Caki2 (cell line): ENCODE measurements at regions not wholly inside any gene's neighbourhood (a gene's known extent, or its start where the extent isn't known, plus 50 kb on each side); places are given as distances from the start of the nearest gene placed in this dataset.

Source experiments
- DNase-seq: peaks from one replicate; pipeline ENCODE4 v3.0.0-alpha.2; 2015; ENCODE audit warnings: low read depth
- in situ Hi-C: cut with HindIII; loops from 2 replicates; pipeline ENCODE4 v1.10.0; 2016; ENCODE audit warnings: low sequenced_read_pairs, low pct_unique_long_range_greater_than_20kb, mixed read lengths

DNA sequence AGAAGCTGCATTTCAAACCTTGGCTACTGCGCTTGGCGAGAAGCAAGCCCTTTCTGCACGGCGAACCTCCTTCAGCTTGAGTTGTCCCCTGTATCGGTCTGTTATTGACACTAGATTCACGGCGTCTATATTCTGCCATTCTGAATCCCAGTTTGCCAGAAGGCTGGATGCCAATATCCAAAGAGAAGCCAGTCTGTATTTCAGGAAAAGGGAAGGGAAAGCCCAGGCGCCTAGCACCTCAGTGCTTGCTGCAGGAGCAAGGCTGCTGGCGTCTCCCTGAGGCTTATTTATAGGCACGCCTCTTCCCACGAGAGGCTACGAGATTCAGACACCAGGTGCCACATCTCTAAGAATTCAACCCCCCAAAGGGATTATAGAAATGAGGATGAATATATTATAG lies 89.6 kb upstream of the CDH4 start:
- DNase-seq, result no peak
- in situ Hi-C loops, result no loop called here

DNA sequence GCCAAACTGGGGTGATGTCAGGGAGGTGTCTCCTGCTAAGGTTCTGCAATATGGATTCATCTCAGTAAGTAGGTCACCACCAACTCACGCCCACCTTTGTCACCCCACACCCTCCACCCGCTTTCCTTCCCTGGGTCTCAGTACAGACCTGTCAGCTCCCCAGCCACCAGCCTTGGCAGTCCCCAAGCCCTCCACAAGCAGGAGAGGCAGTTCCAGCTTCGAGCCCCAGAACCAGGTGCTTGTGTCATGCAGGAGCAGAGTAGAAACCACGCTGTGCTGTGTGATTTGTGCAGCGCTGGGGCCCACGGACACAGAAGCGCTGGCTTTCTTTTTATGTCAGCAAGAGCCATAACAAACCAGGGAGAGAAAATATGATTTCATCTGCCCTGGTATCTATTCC lies 89.0 kb upstream of the CDH4 start:
- no peak for DNase-seq
- in situ Hi-C loops, result no loop called here

DNA sequence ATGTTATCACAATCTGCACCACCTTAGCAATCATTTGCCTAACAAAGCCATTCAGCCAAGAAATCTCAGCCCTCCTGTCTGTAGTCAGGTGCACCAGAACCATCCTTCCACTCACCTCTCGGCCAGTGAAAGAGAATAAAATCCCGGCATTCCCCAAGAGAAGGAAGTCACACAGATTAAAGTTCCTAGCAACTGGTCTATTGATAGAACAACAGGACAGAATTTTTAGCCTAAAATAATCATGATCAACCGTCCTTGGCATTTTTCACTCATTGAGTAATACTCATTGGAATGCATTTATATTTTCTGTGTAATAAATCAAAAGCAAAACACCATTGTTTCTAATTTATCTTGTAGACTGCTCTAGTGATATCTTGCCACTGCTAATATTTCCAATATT lies 85.7 kb upstream of the CDH4 start:
- DNase-seq, result peak; percentile 74
- in situ Hi-C loops, result no loop called here

DNA sequence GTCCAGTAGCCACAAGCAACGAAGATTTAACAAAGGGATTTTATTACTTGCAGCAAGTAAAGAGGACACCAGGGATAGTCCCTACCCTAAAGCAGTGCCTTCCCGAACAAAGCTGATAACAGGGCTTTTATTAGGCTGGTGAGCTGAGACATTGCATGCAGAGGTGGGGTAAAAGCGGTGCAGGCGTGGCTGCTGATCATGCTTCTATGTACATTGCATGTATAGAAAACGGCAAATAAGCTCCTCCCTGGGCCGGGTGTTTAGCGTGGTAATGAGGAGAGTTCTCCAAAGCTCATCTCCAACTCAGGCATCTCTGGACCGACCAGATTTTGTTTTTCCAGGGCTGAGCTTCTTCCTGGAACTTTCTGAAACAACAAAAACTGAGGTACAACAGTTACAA lies 83.5 kb upstream of the CDH4 start:
- in situ Hi-C loops, result no loop called here
- DNase-seq, result no peak

DNA sequence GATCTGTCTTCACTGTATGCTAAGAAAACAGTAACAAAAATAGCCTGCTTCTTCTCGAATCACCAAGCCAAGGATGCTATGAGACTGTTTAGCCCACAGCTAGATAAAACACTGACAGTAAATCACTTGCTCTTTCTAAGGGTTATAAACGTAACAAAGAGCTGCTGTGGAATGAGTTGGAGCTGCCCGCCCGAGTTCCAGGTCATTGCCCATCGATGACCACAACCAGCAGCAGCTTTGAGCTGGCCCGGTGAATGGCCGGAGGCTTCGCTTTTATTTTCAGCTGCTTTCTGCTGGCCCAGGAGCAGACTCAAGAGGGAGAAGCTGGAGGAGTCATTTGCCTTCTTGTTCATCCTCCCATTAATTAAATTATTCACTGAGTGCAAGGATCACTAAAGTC lies 82.2 kb upstream of the CDH4 start:
- peak; percentile 86 for DNase-seq
- in situ Hi-C loops, result no loop called here

DNA sequence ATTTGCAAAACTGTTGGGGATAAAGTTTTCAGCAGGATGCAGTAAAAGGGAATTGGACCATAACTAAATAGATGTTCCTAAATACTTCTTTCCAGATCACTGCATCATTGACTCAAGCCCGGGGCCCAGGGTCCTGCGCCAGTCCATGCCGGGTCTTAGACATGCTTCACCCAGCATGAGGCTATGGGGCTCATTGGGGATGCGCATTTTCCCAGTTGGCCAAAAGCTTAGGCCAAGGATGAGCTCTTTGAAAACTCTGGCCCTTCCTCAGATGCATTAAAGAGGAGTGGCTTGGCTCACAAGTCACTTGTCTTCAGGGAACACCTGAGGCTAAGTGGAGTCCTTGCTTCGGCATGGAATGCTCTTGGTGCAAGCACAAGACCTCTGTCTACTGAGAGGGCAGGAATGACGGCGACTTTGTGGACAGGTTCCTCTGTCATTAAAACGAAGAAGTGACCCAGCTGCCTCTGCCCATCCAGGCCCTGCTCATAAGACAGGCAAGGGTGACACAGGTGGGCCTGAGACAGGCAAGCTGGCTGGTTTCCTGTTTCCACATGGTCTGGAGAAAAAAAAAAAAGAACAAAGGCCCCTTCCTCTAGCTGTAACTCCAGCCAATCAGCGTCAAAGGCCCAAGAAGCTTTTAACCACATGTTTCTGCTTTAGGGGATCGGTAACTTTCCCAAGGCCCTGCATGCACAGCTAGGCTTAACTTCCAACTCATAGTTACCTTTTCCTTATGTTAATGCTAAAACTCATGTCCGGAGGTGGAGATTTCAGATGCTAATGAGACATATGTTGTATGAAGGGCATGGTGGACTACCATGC lies 81.4 kb upstream of the CDH4 start:
- DNase-seq, result peak; percentile 74
- in situ Hi-C loops, result no loop called here

DNA sequence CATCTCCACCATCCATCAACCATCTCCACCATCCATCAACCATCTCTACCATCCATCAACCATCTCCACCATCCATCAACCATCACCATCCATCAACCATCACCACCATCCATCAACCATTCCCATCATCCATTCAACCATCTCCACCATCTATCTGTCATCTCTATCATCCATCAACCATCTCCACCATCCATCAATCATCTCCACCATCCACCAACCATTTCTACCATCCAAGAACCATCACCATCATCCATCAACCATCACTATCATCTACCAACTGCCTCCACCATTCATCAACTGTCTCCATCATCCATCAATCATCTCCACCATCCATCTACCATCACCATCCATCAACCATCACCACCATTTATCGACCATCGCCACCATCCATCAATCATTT lies 78.8 kb upstream of the CDH4 start:
- no peak for DNase-seq
- in situ Hi-C loops, result no loop called here

DNA sequence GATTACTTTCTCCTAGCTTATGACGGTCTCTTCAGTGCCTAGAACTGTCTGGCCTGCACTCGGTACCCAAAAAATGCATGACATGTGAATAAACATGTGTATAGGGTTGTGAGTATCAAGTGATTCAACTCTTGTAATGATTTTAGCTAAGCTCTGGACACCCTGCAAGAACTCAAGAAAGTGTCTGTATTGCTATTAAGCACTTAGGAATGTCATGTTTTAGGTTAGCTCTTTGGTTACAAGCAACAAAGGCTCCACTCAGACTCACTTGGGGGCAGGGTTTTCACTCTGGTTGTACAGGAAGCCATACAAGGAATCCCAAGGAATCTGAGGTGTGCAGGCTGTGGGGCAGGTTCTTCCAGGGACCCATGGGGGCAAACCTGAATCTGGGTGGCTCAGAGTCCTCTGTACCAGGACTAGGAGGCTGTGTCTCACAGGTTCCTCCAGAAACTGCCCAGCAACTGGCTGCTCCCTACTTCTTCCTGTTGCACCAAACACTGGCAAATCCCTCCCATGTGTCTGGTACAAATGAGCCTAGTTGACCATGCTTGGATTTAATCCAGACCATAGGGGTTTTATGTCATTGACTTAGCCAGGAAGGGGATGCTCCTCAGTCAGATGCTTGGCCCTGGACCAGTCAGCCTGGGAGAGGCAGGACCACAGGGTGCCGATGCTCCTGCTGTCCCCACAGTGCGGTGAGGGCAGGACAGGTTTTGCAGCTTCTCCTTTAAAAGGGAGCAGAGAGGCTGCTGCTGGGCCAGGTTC lies 77.9 kb upstream of the CDH4 start:
- in situ Hi-C loops, result no loop called here
- no peak for DNase-seq

DNA sequence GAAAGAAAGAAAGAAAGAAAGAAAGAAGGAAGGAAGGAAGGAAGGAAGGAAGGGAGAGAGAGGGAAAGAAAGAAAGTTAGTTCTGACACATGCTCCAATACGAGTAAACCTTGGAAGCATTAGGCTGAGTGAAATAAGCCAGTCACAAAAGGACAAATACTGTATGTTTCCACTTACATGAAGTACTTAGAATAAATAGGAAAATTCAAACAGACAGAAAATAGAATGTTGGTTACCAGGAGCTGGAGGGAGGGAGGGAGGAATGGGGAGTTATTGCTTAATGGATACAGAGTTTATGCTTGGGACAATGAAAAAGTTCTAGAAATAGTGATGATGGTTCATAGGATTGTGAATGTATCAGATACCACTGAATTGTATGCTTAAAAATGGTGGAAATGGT lies 75.2 kb upstream of the CDH4 start:
- DNase-seq, result no peak
- in situ Hi-C loops, result no loop called here

DNA sequence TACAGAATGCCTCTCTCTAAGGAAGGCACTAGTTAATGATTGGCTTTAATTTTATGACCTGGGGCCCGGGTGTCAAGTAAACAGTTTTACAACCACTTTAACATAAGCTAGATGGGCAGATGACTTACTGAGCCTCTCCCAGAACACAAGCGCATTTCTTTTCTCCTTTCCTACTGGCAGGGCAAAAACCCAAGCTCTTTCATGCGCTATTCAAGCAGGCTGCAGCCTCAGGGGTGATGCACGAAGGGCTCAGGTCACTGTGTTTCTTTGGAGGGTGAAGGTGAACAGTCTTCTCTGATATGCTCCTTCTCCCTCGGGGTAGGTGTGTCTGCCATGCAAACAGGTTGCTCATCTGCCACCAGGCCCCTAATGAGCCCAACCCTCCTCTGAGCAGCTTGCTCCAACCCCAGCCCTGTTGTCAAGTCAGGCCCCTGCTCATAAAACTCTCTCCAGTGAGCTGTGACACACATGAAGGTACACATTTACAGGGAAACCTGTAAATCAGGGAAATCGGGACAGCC lies 73.5 kb upstream of the CDH4 start:
- peak; percentile 51 for DNase-seq
- in situ Hi-C loops, result no loop called here

DNA sequence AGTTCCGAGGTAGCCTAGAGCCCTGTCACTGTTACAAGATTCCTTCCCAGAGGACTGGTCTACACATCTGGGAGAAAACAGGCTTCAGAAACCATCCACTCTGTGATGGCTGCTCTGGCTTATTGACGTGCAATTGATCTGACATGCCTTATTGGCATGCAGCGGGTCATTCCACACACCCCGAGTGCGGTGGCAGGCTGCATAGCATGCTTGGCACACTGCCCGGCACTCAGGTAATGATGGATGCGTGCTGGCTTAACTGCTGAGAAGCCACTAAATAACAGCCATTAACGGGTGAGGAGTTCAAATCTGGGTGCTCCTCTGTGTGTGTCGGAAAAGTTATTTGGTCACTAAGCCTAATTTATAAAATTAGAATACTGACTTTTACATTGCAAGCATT lies 67.9 kb upstream of the CDH4 start:
- DNase-seq, result no peak
- in situ Hi-C loops, result no loop called here

DNA sequence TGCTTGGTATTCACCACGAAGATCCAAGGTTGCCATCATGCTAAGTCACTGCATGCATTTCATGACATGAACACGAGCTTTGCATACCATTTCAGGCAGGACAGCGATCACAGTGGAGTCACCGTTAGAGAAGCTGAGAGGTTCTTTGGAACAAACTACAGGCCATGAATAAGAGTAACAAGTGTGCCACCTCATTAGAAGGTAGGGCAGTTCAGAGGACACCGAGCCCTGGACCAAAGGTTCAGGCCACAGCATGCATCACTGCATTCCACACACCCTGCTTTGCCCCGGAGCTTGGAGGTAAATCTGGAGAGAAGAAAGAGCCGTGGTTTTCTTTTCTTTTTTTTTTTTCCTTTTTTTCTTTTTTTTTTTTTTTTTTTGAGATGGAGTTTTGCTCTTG lies 66.9 kb upstream of the CDH4 start:
- peak; percentile 33 for DNase-seq
- in situ Hi-C loops, result no loop called here

DNA sequence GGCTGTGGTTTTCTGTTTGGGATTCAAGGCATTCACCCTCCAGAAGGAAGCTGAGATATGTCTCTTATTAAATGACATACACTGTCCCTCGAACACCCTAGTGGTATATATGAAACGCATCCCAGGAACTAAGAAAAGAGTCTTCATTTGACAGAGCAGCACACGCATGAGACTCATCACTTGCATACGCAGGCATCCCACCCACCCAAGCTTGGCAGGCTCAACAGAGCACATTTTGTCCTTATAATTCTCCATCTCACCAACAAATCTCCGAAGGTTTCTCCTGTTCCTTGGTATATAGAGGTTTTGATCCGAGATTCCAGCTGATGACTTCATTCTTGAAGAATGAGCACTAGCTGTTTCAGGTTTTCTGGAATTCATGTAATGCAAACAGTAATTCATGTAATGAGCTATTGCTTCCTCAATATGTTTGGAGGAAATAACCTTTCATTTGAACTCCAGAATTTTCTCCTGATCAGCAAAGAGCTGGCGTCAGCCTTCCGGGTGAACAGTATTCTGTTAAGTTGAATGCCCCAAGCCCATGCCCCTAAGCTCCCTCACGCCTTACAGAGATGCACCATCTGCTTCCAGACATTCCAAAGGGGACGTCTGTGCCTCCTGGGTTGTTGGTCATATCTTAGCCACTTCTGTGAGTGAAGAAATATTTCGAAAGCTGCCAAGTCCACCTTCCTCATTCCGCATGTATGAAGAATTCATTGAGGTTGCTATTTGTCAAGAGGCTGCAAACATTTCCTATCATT lies 66.0 kb upstream of the CDH4 start:
- in situ Hi-C loops, result no loop called here
- peak; percentile 88 for DNase-seq

DNA sequence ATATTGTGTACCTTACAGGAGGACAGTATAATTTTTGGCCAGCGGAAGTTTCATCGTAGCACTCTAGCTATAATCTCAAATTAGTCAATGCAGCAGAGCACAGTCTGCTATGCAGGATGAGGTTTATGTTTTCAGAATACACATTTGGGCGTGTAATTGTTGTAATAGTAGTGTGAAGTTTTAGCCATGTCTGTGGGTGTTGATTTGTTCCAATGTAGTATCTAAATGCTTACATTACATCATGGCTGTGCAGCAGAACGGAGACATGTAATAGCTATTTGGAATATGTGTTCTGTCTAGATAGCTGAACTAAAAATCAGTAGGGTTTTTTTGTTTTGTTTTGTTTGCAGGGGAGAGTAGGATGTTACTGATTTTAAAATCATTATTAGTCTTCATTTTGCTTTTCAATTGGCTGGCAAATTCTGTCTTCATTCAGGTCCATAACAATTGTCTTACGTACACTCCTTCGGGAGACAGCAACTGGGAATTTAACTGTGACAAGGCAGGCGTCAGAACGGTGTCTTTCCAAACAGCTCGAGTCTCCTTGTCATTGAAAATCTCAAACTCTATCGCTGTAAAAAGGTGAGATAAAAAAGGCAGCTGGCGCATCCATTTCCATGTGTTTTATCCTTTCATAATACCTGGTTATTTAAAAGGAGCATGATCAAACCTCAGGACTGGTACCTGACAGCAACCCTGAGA lies 65.1 kb upstream of the CDH4 start:
- in situ Hi-C loops, result no loop called here
- no peak for DNase-seq

DNA sequence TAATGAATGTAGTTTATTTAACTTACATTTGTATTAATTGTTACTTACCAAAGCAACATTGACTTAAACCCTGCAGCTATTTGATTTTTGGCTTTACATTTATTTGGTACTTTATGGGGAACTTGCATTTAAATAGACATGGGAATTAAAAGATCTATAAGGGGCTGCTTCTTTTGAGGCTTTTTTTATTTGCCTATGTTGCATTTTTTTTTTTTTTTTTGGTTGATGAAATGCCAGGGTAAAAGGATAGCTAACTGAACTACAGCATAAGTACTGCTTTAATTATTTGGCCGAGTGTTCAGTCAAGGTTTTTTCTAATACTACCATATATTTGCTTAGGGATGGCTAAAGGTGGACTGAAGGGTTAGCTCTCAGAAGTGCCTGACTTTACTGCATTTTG lies 62.5 kb upstream of the CDH4 start:
- in situ Hi-C loops, result no loop called here
- no peak for DNase-seq

DNA sequence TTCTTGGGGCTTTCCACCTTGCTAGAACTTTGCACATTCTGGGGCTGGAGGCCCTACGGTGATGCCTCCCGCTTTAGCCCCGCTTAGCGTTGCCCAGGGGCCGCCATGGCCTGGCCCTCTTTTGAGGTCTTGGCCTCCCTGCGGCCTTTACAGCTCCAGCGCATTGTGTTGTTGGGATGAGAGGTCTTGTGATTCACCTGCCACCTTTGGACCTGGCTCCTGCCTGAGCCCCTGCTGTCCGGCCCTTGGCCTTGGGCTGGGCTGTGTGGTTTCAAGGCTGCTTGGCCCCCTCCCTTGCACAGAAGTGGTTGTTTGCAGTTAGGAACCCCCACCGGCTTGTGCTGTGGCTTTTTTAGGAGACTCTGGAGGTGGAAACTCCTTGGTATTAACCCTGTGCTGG lies 61.0 kb upstream of the CDH4 start:
- DNase-seq, result no peak
- in situ Hi-C loops, result no loop called here

DNA sequence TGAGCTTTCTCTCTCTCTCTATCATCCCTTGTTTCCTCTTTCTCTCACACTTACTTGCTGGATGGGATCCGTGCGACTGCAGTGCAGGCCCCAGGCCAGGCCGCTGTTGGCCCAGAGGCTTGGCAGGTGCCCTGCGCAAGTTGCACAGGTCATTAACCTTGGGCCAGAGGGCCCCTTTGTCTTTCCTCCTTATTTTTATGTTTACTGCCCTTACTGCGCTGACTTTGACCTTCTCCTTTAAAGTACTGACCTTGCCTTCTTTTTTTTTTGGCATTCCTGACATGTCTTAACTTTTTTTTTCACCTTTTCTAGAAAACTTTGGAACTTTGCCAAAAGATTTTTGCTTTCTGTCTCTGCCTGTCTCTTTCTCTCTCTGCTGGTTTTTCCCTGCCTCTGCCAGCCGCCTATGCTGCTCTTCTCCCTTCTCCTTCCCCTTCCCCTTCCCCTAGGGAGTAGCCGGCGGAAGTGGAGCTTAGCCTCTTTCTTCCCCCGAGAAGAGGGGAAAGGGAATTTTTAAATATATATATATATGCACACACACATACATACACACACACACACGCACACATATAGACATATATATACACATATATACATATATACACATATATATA lies 59.6 kb upstream of the CDH4 start:
- in situ Hi-C loops, result no loop called here
- DNase-seq, result no peak

DNA sequence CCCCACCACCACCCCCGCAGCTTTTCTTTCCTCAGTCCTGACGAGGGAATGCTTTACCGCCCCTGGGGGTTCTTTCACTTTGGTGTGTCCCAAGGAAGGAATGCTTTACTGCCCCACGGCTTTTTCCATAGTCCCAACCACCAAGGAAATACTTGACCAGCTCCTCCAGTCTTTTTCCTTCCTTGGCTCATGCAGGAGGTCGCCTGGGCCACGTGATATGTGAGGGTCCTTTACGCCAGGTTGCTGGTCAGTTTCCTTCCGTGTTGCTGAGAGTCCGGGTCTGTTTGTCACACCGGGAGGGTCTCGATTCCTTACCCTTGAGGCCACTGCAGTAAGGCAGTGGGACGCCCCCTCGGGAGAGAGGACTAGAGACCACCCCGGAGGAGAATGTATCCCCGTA lies 58.9 kb upstream of the CDH4 start:
- in situ Hi-C loops, result no loop called here
- DNase-seq, result no peak
